Retinal pigment epithelial cell (primary cell): ENCODE measurements at regions not wholly inside any gene's neighbourhood (a gene's known extent, or its start where the extent isn't known, plus 50 kb on each side); places are given as distances from the start of the nearest gene placed in this dataset.

Experiments
- DNase-seq: peaks from one replicate; pipeline ENCODE4 v3.0.0-alpha.2; 2010; ENCODE audit warnings: low read depth
- H3K4me3 ChIP-seq: 2 replicates; pipeline ENCODE4 v1.5.1; 2011; ENCODE audit warnings: mild to moderate bottlenecking, low read length, control low read depth, moderate library complexity
- CTCF ChIP-seq: conservative IDR thresholded peaks from 2 replicates; pipeline ENCODE4 v1.5.1; 2011; ENCODE audit warnings: low read depth, low read length, control low read depth, inconsistent platforms

- no peak overlapping the region for H3K4me3 ChIP-seq
- no peak for DNase-seq
- peak; percentile 45 for TF ChIP-seq CTCF
Measured at GRCh38 chr5:145680169-145680568, 155.0 kb downstream of the PRELID2 start.

- TF ChIP-seq CTCF, result no peak
- H3K4me3 ChIP-seq, result no peak overlapping the region
Measured at GRCh38 chr5:145678255-145678654, 156.9 kb downstream of the PRELID2 start.

GRCh38 chr5:145673786-145674185 is 161.4 kb downstream of the PRELID2 start:
- no peak overlapping the region for H3K4me3 ChIP-seq
- no peak for TF ChIP-seq CTCF
- no peak for DNase-seq

More at GRCh38 chr5:145678255-145678654, 156.9 kb downstream of the PRELID2 start:
- DNase-seq, result no peak

- DNase-seq, result no peak
- no peak overlapping the region for H3K4me3 ChIP-seq
- TF ChIP-seq CTCF, result no peak
Measured at GRCh38 chr5:145668714-145669113, 166.4 kb downstream of the PRELID2 start.

GRCh38 chr5:145667742-145668141 is 167.4 kb downstream of the PRELID2 start:
- no peak overlapping the region for H3K4me3 ChIP-seq
- DNase-seq, result no peak
- TF ChIP-seq CTCF, result no peak

- no peak for DNase-seq
- TF ChIP-seq CTCF, result no peak
- no peak overlapping the region for H3K4me3 ChIP-seq
Measured at GRCh38 chr5:145666591-145666990, 168.6 kb downstream of the PRELID2 start.

GRCh38 chr5:145661737-145662485 is 173.2 kb downstream of the PRELID2 start:
- no peak for DNase-seq
- no peak for TF ChIP-seq CTCF
- no peak overlapping the region for H3K4me3 ChIP-seq
